COR-L47 (cell line): ENCODE measurements at regions not wholly inside any gene's neighbourhood (a gene's known extent, or its start where the extent isn't known, plus 50 kb on each side); places are given as distances from the start of the nearest gene placed in this dataset.
"Not testable (repeated sequence)": the region's sequence is repeated elsewhere in the genome, so short reads cannot be mapped to it uniquely, and the experiment has no call there.

Experiments
- DNase-seq: peaks from one replicate; lab custom pipeline; 2025; lab: John Stamatoyannopoulos, UW

- no peak for DNase-seq
These were observed 330.4 kb downstream of the KIF20B start for GRCh38 chr10:90031776-90032175.

DNA sequence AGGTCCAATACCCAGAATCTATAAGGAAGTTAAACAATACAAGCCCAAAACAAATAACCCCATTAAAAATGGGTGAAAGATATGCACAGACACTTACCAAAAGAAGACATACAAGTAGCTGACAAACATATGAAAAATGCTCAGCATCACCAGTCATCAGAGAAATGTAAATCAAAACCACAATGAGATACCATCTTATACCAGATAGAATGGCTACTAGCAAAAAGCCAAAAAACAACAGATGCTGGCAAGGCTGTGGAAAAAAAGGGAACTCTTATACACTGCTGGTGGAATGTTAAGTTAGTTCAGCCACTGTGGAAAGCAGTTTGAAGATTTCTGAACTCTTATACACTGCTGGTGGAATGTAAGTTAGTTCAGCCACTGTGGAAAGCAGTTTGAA, 331.1 kb downstream of the KIF20B start:
- no peak for DNase-seq

GRCh38 chr10:90034862-90035261, 333.5 kb downstream of the KIF20B start:
- DNase-seq, result not testable (repeated sequence)

DNA sequence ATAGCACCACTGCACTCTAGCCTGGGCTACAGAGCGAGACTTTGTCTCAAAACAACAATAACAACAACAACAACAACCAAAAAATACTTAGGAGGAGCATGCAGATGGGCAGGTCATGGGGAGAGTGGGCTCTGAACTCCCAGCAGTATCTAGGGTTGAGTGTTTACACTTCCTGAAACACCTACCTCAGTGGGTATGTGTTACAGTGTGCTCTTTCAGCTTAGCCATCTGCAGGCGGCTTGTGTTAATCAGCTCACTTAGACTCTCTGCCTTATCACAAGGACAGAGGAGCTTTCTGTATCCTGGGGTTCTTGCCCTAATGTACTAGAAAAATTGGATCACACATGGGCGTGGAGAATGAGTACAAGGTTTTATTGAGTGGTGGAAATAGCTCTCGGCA, 340.2 kb downstream of the KIF20B start:
- DNase-seq, result no peak

DNA sequence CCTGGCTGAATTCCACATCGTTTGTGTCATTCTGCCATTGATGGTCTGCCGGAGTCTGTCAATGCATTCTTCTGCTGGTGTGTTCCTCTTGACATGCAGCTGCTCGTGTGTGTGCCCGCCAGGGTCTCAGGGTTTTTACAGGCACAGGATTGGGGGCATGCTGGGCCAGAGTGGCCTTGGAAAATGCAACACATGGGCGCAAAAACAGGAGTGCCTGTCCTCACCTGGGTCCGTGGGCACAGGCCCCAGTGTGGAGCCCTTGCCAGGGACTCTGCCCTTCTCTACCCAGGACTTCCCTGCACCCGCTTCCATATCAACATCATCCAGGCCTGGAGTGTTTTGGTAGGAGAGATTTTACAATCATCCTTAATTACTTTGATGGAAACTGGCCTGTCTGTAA, 340.7 kb downstream of the KIF20B start:
- DNase-seq, result no peak

DNA sequence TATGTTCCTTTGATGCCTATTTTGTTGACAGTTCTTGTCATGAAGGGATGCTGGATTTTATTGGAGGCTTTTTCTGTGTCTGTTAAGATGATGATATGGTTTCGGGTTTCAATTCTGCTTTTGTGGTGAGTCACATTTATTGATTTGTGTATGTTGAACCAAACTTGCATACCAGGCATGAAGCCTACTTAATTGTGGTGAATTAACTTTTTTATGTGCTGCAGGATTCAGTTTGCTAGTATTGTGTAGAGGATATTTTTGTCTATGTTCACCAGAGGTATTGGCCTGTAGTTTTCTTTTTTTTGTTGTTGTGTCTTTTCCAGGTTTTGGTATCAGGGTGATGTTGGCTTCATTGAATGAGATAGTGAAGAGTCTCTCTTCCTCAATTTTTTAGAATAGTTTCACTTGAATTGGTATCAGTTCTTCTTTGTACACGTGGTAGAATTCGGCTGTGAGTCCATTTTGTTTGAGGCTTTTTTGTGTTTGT, 345.9 kb downstream of the KIF20B start:
- DNase-seq, result no peak

DNA sequence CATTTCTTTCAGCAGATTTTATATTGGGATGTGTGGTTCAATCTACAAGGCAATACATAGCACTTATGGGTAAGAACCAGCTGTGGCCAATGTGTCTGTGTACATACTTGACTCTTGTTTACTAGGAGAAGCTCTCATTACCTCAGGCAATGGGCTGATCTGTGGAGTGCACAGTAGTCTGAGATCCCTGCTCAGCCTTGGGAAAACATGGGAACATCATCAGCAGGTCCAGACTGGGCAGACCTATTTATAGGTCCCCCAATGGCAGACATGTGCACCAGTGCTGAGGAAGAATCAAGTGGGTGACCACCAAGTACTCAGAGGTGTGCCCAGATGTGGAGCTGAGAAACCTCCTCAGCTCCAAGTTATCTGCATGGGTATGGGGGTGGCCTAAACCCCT, 349.7 kb downstream of the KIF20B start:
- DNase-seq, result no peak

GRCh38 chr10:90051474-90051873, 350.1 kb downstream of the KIF20B start:
- DNase-seq, result no peak

DNA sequence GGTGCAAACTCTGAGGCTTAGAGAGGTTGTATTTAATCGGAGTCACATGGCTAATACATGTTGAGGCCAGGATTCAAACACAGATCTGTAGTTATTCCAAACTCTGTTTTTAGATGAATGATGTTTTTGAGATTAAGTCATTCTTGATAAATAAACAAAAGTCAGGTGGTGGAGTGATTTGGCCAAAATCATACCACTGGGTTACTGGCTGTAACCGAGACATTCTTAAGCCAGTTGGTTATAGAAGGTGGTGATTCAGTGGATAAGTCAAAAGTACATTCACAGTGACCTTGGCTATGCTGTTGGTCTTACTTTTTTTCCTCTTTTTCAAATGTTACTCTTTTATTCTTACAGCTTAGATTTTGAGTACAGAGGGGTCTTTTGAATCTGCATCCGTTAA, 361.4 kb downstream of the KIF20B start:
- no peak for DNase-seq

DNA sequence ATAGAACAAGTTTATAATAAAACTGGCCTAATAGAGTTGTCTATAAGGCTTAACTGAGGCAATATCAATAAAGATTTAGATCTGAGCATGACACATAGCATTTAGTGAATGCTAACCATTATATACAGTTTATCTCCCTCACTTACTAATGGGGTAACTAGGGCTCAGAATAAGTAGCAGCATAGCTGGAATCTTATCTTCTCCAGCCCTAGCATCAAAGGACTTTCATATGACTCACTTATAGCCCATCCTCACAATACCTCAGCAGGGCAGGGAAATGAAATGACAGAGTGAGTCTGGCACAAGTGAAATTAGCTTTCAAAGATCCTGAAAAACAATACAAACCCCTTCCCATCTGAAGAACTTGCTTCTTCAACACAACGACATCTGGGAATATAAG, 362.9 kb downstream of the KIF20B start:
- no peak for DNase-seq

- no peak for DNase-seq
These were observed 365.0 kb downstream of the KIF20B start for GRCh38 chr10:90066435-90066834.

DNA sequence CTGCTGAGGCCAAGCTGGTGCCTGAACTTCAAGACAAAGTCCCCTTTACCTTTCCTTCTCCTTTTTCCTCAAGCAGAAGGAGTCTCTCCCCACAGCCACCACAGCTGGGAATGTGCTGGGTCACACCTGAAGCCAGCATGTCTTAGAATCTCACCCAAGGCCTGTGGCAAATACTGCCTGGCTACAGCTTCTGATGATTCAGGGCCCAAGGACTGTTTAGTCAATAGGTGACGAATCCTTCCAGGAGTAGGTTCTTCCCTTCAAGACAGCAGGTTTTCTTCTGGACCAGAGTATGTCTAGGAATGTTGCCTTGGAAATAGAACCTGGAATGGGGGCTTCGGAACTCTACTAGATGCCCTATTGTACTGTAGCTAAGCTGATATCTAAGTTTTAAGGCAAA, 374.6 kb downstream of the KIF20B start:
- no peak for DNase-seq

GRCh38 chr10:90079819-90080218, 378.4 kb downstream of the KIF20B start:
- no peak for DNase-seq

GRCh38 chr10:90086606-90087190, 385.3 kb downstream of the KIF20B start:
- not testable (repeated sequence) for DNase-seq

GRCh38 chr10:90087197-90088023, 386.0 kb downstream of the KIF20B start:
- DNase-seq, result no peak

DNA sequence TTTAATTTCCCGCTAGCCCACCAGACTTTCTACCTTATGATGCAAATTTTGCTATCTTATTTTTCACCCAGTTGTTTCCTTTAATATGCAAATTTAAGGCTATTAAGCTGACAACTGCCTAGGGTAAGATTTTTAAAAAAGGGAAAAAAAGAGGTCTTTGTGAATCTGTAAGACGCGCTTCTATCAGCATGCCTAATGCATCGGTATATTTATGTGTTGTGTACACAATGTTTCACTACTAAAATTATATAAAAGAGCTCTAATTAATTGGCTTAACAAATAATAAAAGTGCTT, 386.6 kb downstream of the KIF20B start:
- DNase-seq, result no peak

GRCh38 chr10:90089719-90090118, 388.3 kb downstream of the KIF20B start:
- no peak for DNase-seq

- DNase-seq, result no peak
These were observed 394.8 kb downstream of the KIF20B start for GRCh38 chr10:90096196-90096595.

- DNase-seq, result not testable (repeated sequence)
These were observed 406.2 kb downstream of the KIF20B start for GRCh38 chr10:90107581-90107980.

- DNase-seq, result no peak
These were observed 410.3 kb downstream of the KIF20B start for GRCh38 chr10:90111671-90112070.

DNA sequence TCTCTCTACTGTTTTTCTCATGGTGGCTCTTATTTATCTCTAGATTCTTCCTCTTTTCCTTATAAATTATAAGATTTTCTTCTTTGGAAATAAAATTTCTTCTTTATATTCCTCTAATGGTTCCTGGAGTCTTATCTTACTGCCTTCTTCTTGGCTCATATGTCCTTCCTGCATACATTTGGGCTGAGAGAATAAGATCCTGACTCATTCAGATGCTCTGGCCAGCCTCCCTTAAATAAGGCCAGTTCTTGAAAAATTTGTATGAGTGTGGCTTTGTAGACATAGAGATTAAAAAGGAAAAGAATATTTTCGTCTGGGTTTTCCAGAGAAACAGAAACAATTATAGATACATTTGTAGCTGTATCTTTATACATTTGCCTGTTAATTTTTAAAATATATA, 411.3 kb downstream of the KIF20B start:
- DNase-seq, result no peak

DNA sequence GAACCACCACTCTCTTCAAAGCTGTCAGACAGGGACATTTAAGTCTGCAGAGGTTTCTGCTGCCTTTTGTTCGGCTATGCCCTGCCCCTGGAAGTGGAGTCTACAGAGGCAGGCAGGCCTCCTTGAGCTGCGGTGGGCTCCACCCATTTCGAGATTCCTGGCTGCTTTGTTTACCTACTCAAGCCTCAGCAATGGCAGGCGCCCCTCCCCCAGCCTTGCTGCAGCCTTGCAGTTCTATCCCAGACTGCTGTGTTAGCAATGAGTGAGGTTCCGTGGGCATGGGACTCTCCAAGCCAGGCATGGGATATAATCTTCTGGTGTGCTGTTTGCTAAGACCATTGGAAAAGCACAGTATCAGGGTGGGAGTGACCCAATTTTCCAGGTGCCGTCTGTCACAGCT, 417.2 kb downstream of the KIF20B start:
- not testable (repeated sequence) for DNase-seq

DNA sequence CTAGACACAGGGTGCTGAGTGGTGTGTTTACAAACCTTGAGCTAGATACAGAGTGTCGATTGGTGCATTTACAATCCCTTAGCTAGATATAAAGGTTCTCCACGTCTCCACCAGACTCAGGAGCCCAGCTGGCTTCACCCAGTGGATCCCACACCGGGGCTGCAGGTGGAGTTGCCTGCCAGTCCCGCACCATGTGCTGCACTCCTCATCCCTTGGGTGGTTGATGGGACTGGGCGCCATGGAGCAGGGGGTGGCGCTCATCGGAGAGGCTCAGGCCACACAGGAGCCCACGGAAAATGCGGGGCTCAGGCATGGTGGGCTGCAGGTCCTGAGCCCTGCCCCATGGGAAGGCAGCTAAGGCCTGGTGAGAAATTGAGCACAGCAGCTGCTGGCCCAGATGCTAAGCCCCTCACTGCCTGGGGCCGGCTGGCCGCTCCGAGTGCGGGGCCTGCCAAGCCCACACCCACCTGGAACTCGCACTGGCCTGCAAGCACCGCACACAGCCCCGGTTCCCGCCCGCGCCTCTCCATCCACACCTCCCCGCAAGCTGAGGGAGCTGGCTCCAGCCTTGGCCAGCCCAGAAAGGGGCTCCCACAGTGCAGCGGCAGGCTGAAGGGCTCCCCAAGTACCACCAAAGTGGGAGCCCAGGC, 418.4 kb downstream of the KIF20B start:
- DNase-seq, result not testable (repeated sequence)
